Activated CD8-positive, alpha-beta memory T cell treated with anti-CD3 and anti-CD28 coated beads, Interleukin-2, amount 50 U/mL, for 4 hours (primary cell): ENCODE measurements at regions not wholly inside any gene's neighbourhood (a gene's known extent, or its start where the extent isn't known, plus 50 kb on each side); places are given as distances from the start of the nearest gene placed in this dataset.
"Not testable (repeated sequence)": the region's sequence is repeated elsewhere in the genome, so short reads cannot be mapped to it uniquely, and the experiment has no call there.

Experiments
- DNase-seq: peaks from one replicate; pipeline ENCODE4 v3.0.0-alpha.2; 2020

- no peak for DNase-seq
Observed at GRCh38 chr4:38442073-38442788, 221.8 kb upstream of the KLF3 start.

GRCh38 chr4:38449506-38450174 lies 214.4 kb upstream of the KLF3 start:
- no peak for DNase-seq

- DNase-seq: no peak
Observed at GRCh38 chr4:38452009-38452408, 212.0 kb upstream of the KLF3 start.

DNA sequence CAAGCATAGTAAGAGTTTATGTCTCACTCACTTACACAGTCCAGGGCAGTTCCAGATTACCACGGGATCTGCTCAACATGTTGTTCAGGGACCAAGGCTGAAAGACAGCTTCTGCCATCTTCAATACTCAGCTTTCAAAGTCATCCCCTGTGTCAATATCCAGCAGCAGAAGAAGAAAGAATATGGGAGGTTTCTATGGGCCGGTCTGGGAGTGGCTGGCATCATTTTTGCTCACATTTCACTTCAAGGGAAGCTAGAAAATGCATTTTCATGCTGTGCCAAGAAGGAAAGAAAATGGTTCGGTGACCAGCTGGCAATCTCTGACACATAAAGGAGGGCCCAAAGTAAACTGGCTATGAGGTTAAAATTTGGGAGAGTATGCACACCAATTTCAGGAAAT lies 211.5 kb upstream of the KLF3 start:
- DNase-seq: no peak

- no peak for DNase-seq
Observed at GRCh38 chr4:38453253-38453881, 210.6 kb upstream of the KLF3 start.

DNA sequence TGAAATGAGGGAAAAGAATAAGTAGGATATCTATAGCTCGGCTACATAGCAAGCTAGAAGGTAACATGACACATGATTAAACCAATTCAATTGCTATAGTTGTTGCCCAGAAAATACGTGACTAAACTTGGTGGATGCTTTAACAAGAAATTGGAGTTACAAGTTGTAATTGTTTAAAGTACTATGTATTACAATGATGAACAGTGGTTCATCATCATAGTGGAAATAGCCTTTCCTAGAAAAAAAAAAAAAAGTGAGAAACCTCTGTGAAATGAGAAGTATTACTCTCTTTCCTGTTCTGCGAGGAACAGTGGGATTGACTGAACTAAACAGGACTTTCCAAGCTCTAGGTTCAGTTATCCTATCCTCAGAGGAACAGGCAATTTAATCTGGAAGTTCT lies 209.7 kb upstream of the KLF3 start:
- no peak for DNase-seq

DNA sequence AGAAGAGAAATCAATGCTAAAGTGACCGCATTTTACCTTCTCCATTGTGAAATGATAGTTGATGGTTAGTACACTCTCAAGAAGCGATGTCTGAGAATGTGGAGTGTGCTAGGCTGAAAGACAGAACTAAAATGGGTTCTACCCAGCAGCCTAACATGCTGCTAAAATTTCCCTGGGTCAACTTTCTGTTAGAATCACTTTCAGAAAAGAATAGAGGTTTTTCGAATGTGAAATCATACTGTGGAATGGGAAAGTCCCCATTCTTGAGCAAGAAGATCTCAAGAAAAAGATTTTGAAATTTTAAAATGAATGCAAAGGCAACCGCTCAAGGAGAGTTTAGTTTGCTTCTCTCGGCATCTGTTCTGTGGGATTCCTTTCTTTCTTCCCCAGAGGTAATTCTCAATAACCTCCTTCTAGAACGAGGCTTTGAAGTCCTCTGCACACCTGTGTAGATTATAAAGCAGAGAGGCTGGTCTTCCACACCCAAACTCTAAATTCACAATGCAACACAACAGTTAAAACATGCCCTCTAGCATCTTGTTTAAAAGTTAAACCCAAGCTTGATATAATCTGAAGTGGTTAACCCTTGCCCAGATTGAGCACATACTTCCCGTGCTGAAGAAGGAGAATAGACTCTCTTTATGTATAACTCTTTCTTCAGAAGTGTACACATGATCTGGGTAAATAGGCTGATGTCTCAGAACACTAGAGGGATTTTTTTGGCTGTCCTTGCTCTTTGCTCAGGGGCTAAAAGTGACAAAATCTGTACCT lies 208.7 kb upstream of the KLF3 start:
- DNase-seq: no peak

DNA sequence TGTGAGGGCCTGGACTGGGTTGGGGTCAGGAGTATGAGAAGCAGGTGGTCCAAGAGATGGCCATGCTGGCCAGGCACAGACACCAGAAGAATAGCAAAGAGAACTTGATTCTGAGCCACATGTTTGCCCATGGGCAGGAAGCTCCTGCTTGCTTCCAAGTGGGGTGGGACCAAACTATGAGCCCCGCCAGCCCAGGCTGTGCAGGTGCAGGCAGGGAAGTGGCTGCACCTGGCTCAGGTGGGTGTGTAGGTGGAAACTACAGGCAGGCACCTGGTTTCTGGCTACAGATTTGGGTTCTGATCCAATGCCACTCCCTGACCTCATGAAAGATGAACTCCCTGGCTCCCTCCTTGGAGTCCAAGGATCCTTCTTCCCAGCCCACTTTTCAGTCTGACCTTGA lies 207.9 kb upstream of the KLF3 start:
- no peak for DNase-seq

DNA sequence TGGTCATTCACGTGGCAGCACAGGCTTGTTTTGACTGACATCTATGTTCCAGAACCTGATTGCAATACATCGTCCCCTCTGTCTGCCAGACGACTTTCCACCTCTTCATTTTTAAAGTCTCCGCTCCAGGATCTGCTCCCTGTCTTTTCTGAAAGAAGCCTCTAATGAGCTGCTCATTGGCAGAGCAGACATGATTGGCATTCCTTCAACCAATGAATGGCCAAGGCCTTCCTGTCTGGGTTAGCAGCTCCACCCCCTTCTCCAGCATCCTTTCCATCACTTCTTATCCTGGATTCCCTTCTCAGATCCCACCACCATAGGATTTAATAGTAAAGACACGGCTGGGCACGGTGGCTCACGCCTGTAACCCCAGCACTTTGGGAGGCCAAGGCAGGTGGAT lies 202.7 kb upstream of the KLF3 start:
- DNase-seq: no peak

GRCh38 chr4:38462367-38463055 lies 201.5 kb upstream of the KLF3 start:
- no peak for DNase-seq

GRCh38 chr4:38463268-38463958 lies 200.6 kb upstream of the KLF3 start:
- no peak for DNase-seq

- no peak for DNase-seq
Observed at GRCh38 chr4:38464328-38464727, 199.7 kb upstream of the KLF3 start.

GRCh38 chr4:38466401-38466800 lies 197.6 kb upstream of the KLF3 start:
- no peak for DNase-seq

DNA sequence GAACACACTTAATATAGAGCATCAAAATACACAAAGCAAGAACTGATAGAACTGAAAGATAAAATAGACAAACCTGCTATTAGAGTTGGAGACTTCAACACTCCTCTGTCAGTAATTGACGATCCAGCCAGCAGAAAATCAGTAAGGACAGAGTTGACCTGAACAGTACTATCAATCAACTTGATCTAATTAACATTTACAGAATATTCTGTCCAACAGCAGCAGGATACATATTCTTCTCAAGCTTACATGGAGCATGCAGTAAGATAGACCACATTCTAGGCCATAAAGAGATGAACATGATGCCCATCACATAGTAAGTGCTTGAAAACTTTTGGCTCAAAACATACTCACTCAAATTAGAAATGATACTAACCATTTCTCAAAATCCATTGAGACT lies 196.7 kb upstream of the KLF3 start:
- DNase-seq: no peak

DNA sequence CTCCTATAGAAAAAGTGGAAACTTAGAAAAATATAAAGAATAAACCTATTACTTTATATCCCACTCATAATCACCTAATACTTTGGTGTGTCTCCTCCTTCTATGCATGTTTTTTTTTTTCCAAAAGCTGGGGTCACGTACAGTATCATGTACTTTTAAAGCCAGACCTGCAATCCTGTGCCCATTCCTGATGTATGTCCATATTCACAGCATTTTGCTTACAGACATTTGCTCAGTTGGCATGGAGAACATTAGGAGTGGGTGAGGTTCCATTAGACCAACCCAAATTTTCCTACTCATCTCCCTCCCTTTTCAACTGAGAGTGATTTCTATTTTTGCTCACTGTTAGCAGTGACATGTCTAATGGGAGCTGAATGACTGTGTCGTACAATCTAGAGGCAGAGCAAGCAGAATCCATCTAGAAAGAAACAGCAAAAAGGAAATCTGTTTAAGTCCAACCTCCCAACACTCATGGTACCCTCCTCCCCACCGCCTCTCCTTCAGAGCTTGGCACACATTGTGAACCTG lies 195.6 kb upstream of the KLF3 start:
- no peak for DNase-seq

GRCh38 chr4:38469410-38469809 lies 194.6 kb upstream of the KLF3 start:
- DNase-seq: no peak

DNA sequence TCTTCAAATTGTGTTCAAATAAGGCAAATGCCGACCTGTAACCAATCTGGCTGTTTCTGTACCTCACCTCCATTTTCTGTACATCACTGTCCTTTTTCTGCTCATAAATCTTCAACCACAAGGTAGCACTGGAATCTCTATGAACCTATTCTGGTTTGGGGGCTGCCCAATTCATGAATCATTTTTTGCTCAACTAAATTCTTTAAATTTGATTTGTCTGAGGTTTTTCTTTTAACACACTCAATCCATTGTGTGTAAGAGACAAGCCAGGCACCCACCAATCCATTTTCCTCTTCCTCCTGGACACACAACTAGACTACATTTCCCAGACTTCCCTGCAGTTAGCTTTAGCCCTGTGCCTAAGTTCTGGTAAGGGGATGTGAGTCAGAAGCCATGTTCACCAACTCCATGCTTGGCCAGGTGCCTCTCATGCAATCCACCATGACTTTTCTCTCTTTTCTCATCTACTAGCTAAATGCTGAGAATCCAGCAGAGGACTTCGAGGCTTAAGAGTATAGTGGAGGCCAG lies 193.2 kb upstream of the KLF3 start:
- DNase-seq: no peak

DNA sequence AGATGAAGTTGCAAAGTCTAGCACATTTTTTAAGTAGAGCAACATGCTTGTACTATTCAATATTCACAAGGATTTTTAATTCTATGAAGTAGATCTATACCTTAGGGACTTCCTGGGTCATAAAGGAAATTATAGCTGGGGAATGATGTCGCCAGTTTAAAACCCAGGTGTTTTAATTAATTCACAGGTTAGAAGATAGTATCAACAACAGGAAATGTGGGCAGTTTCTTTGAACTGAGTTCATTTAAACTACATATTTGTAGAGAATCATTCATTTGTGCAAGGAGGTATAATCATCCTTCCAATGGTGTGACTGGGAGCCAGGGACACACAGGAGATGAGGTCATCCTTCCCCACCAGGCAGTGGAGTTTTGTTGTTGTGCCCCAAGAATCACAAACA lies 181.3 kb upstream of the KLF3 start:
- DNase-seq: no peak

DNA sequence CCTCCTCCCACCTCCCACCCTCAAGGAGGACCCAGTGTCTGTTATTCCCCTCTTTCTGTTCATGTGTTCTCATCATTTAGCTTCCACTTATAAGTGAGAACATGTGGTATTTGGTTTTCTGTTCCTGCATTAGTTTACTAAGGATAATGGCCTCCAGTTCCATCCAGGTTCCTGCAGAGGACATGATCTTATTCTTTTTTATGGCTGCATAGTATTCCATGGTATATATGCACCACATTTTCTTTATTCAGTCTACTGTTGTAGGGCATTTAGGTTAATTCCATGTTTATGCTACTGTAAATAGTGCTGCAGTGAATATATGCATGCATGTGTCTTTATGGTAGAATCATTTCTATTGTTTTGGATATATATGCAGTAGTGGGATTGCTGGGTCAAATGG lies 180.4 kb upstream of the KLF3 start:
- not testable (repeated sequence) for DNase-seq

- no peak for DNase-seq
Observed at GRCh38 chr4:38489011-38489861, 174.8 kb upstream of the KLF3 start.
